Spleen (tissue), 11 donors: ENCODE measurements at regions not wholly inside any gene's neighbourhood (a gene's known extent, or its start where the extent isn't known, plus 50 kb on each side); places are given as distances from the start of the nearest gene placed in this dataset.

Experiments
- DNase-seq: peaks from one replicate; pipeline ENCODE4 v3.0.0-alpha.2; 2020
- H3K27ac ChIP-seq, 8 donors: fragments of 200-600 bp; sonication (generic) in 7 of 8; 1 replicate in 4 of 8; 2 replicates in 4 of 8; pipeline versions ENCODE4 v1.5.0 to v1.8.0; 2016 to 2021; ENCODE audit warnings: inconsistent platforms in 4 of 8, mild to moderate bottlenecking in 4 of 8, moderate library complexity in 1 of 8
- H3K27me3 ChIP-seq, 7 donors: fragments of 200-600 bp; sonication (generic) in 6 of 7; replicated peaks in 1 of 7; 1 replicate in 4 of 7; 2 replicates in 3 of 7; pipeline versions ENCODE4 v1.5.0 to v1.8.0; 2016 to 2021; ENCODE audit warnings: inconsistent platforms in 3 of 7, mild to moderate bottlenecking in 1 of 7
- H3K36me3 ChIP-seq, 6 donors: fragments of 200-600 bp; sonication (generic) in 5 of 6; 1 replicate in 4 of 6; 2 replicates in 2 of 6; pipeline versions ENCODE4 v1.5.0 to v1.8.0; 2016 to 2021; ENCODE audit warnings: inconsistent platforms in 2 of 6
- H3K4me1 ChIP-seq, 6 donors: fragments of 200-600 bp; sonication (generic) in 5 of 6; 1 replicate in 3 of 6; 2 replicates in 3 of 6; pipeline versions ENCODE4 v1.5.0 to v1.8.0; 2016 to 2021; ENCODE audit warnings: inconsistent platforms in 3 of 6
- H3K4me3 ChIP-seq, 8 donors: fragments of 200-600 bp; sonication (generic) in 7 of 8; 1 replicate in 4 of 8; 2 replicates in 4 of 8; pipeline versions ENCODE4 v1.5.0 to v1.8.0; 2016 to 2021; ENCODE audit warnings: inconsistent platforms in 4 of 8, mild to moderate bottlenecking in 4 of 8, moderate library complexity in 2 of 8
- H3K9me3 ChIP-seq, 8 donors: fragments of 200-600 bp; sonication (generic) in 7 of 8; 1 replicate in 4 of 8; 2 replicates in 4 of 8; pipeline versions ENCODE4 v1.5.0 to v1.8.0; 2016 to 2021; ENCODE audit warnings: inconsistent platforms in 4 of 8
- CTCF ChIP-seq, 11 experiments: fragments of 200-600 bp in 7 of 11; fragments of 450-650 bp in 4 of 11; sonication (generic) in 4 of 11; IDR thresholded peaks in 8 of 11; conservative IDR thresholded peaks in 3 of 11; 1 replicate in 7 of 11; 2 replicates in 4 of 11; pipeline versions ENCODE4 v1.4.0 to v1.8.0; 2016 to 2021; ENCODE audit warnings: antibody characterized with exemption in 11 of 11, inconsistent platforms in 4 of 11, mild to moderate bottlenecking in 1 of 11
- POLR2A ChIP-seq, 3 donors: fragments of 450-650 bp; IDR thresholded peaks; one replicate each; pipeline ENCODE4 v1.5.1; 2017; ENCODE audit warnings: antibody characterized with exemption in 3 of 3, mild to moderate bottlenecking in 1 of 3
- POLR2AphosphoS5 ChIP-seq, 3 donors: sonication (generic); formaldehyde crosslinking; IDR thresholded peaks; one replicate each; pipeline ENCODE4 v1.5.1; 2017; ENCODE audit warnings: antibody characterized with exemption in 3 of 3
- WGBS, 5 donors: extraction: QIAGEN DNeasy Blood & Tissue Kit in 3 of 5; methylation state at CpG; one replicate each; pipeline versions ENCODE4 v1.1.5 to v1.1.7; 2013 to 2018; 5-methylcytosine and 5-hydroxymethylcytosine counted together
- intact Hi-C: fragments of 100-400 bp; cut with DNase I; formaldehyde crosslinking; loops from one replicate; pipeline ENCODE4 v1.15.0; 2023; ENCODE audit warnings: low total_unique reads
- donor health status: healthy with polysubstance abuse.
- donor health status: DM: no; HTN: no; CAD: no; lungs with moderate emphysema.
- donor health status: DM: no; HTN: no; CAD: no.
- donor health status: Bipolar disorder and iron deficiency.
- donor health status: healthy.
- donor health status: DM: no; HTN: no; CAD: no.
- donor health status: DM: yes; HTN: yes; CAD: no.

DNA sequence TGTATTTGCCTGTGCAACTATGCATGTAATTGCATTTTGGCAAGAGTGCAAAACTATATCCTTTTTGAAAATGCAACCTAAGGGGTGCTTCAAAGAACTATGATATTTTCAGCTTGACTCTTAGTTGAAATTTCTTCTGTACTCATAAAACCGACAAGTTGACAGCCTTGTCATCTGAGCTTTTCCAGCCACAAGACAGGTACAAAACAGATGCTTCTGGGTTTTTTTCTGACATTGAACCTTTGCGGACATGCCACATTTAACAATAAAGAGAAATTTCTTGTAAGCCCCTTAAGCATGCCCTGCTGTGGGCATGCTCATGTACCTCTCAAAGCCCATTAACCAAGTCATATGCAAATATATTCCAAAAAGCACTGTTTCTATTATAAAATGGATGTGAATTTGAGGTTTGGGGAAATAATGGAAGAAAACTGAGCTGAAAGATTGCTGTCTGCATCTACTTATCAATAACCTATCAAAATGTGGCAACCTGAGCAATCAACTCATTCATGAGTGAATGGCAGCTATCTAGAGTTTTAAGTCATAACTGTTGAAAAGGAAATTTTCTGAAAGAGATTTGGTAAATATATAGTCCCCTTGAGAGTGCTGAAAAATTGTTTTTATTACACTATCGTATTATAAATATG is 1117.0 kb upstream of the LRRTM3 start:
- no peaks in the 10 kb centered on the region for H3K27me3 ChIP-seq
- DNase-seq: no peak
- no peak overlapping the region for H3K4me3 ChIP-seq
- no peak overlapping the region for H3K27ac ChIP-seq
- WGBS, 5 donors: 85 to 94% (median 92%) methylated on average over 3 of the region's 3 CpGs
- peaks cover 0 to 13% (median 6%) of the 10 kb centered on the region in 8 donors for H3K9me3 ChIP-seq
- H3K36me3 ChIP-seq: no peaks in the 10 kb centered on the region
- TF ChIP-seq POLR2AphosphoS5 (IDR thresholded peaks at IDR 0.05) (no peak), CTCF (IDR thresholded peaks at IDR 0.05 in 8 of 11, conservative IDR thresholded peaks at IDR 0.05 in 3 of 11) (no peak), POLR2A (IDR thresholded peaks at IDR 0.05) (no peak)
- intact Hi-C loops: no loop called here
- H3K4me1 ChIP-seq: no peaks in the 10 kb centered on the region

GRCh38 chr10:65811931-65812525 is 1113.8 kb upstream of the LRRTM3 start:
- 89 to 96% (median 93%) methylated on average over 18 to 28 of the region's 28 CpGs for WGBS, 5 donors
- no peaks in the 10 kb centered on the region for H3K36me3 ChIP-seq
- H3K27me3 ChIP-seq: no peaks in the 10 kb centered on the region
- H3K4me3 ChIP-seq: no peak overlapping the region
- intact Hi-C loops: no loop called here
- no peak for TF ChIP-seq POLR2AphosphoS5 (IDR thresholded peaks at IDR 0.05)
- no peak for TF ChIP-seq CTCF (IDR thresholded peaks at IDR 0.05 in 8 of 11, conservative IDR thresholded peaks at IDR 0.05 in 3 of 11)
- TF ChIP-seq POLR2A (IDR thresholded peaks at IDR 0.05): no peak
- H3K4me1 ChIP-seq: no peaks in the 10 kb centered on the region
- no peak overlapping the region for H3K27ac ChIP-seq
- peaks cover 0 to 13% (median 6%) of the 10 kb centered on the region in 8 donors for H3K9me3 ChIP-seq
- no peak for DNase-seq

GRCh38 chr10:65816536-65816935 is 1109.3 kb upstream of the LRRTM3 start:
- Histone ChIP-seq H3K4me3 (no peak overlapping the region), H3K9me3 (peaks cover 0 to 13% (median 6%) of the 10 kb centered on the region in 8 donors), H3K36me3 (no peaks in the 10 kb centered on the region), H3K27ac (no peak overlapping the region), H3K4me1 (no peaks in the 10 kb centered on the region), H3K27me3 (no peaks in the 10 kb centered on the region)
- 32 to 56% (median 34%) methylated on average over 1 of the region's 1 CpG for WGBS, 5 donors
- intact Hi-C loops: no loop called here
- TF ChIP-seq POLR2A (IDR thresholded peaks at IDR 0.05) (no peak), POLR2AphosphoS5 (IDR thresholded peaks at IDR 0.05) (no peak), CTCF (IDR thresholded peaks at IDR 0.05 in 8 of 11, conservative IDR thresholded peaks at IDR 0.05 in 3 of 11) (no peak)
- DNase-seq: no peak

GRCh38 chr10:65818990-65819389 is 1106.8 kb upstream of the LRRTM3 start:
- DNase-seq: no peak
- no peak overlapping the region for H3K27ac ChIP-seq
- WGBS, 5 donors: 76 to 87% (median 78%) methylated on average over 3 of the region's 3 CpGs
- intact Hi-C loops: no loop called here
- no peaks in the 10 kb centered on the region for H3K36me3 ChIP-seq
- no peak overlapping the region for H3K4me3 ChIP-seq
- no peaks in the 10 kb centered on the region for H3K27me3 ChIP-seq
- no peak for TF ChIP-seq POLR2AphosphoS5 (IDR thresholded peaks at IDR 0.05)
- TF ChIP-seq CTCF (IDR thresholded peaks at IDR 0.05 in 8 of 11, conservative IDR thresholded peaks at IDR 0.05 in 3 of 11): no peak
- no peak for TF ChIP-seq POLR2A (IDR thresholded peaks at IDR 0.05)
- peaks cover 0 to 15% (median 7%) of the 10 kb centered on the region in 8 donors for H3K9me3 ChIP-seq
- no peaks in the 10 kb centered on the region for H3K4me1 ChIP-seq
